H9 (cell line): ENCODE measurements at regions not wholly inside any gene's neighbourhood (a gene's known extent, or its start where the extent isn't known, plus 50 kb on each side); places are given as distances from the start of the nearest gene placed in this dataset.
"Not testable (repeated sequence)": the region's sequence is repeated elsewhere in the genome, so short reads cannot be mapped to it uniquely, and the experiment has no call there.

ENCODE experiments used
- DNase-seq: peaks from one replicate; pipeline ENCODE4 v3.0.0-alpha.2; 2017
- H2AFZ ChIP-seq: one replicate; pipeline ENCODE4 v1.6.1; 2013; ENCODE audit warnings: mild to moderate bottlenecking, low read length, control low read depth, moderate library complexity
- H2AK5ac ChIP-seq: 2 replicates; pipeline ENCODE4 v1.6.1; 2013; ENCODE audit warnings: low read length, control low read depth, mixed read lengths; ENCODE audit not compliant: insufficient read length
- H2BK120ac ChIP-seq: one replicate; pipeline ENCODE4 v1.6.1; 2013; ENCODE audit warnings: low read depth, mild to moderate bottlenecking, low read length, control low read depth, inconsistent platforms; ENCODE audit not compliant: poor library complexity, severe bottlenecking
- H2BK12ac ChIP-seq: 2 replicates; pipeline ENCODE4 v1.6.1; 2013; ENCODE audit warnings: low read length, control low read depth, mixed read lengths, low read depth; ENCODE audit not compliant: insufficient read length
- H2BK15ac ChIP-seq: 2 replicates; pipeline ENCODE4 v1.6.1; 2013; ENCODE audit warnings: low read depth, low read length, control low read depth
- H2BK20ac ChIP-seq: one replicate; pipeline ENCODE4 v1.6.1; 2013; ENCODE audit warnings: low read depth, mild to moderate bottlenecking, low read length, control low read depth, inconsistent platforms; ENCODE audit not compliant: poor library complexity, severe bottlenecking
- H2BK5ac ChIP-seq: 2 replicates; pipeline ENCODE4 v1.6.1; 2013; ENCODE audit warnings: low read length, control low read depth, mixed read lengths; ENCODE audit not compliant: insufficient read length
- H3K14ac ChIP-seq: 2 replicates; pipeline ENCODE4 v1.6.1; 2013; ENCODE audit warnings: low read length, control low read depth; ENCODE audit not compliant: insufficient read depth
- H3K18ac ChIP-seq: 2 replicates; pipeline ENCODE4 v1.6.1; 2013; ENCODE audit warnings: low read depth, mild to moderate bottlenecking, mixed read lengths, low read length, control low read depth; ENCODE audit not compliant: insufficient read length
- H3K23ac ChIP-seq: 2 replicates; pipeline ENCODE4 v1.6.1; 2013; ENCODE audit warnings: low read length, control low read depth, mixed read lengths, low read depth; ENCODE audit not compliant: insufficient read length
- H3K23me2 ChIP-seq: 2 replicates; pipeline ENCODE4 v1.6.1; 2013; ENCODE audit warnings: low read depth, mild to moderate bottlenecking, mixed read lengths, low read length, control low read depth; ENCODE audit not compliant: insufficient read length, poor library complexity, severe bottlenecking
- H3K27ac ChIP-seq: 2 replicates; pipeline ENCODE4 v1.5.1; 2013; ENCODE audit warnings: low read length, control low read depth, mixed read lengths, low read depth; ENCODE audit not compliant: insufficient read length
- H3K27me3 ChIP-seq: 2 replicates; pipeline ENCODE4 v1.6.1; 2013; ENCODE audit warnings: low read length, control low read depth, inconsistent platforms; ENCODE audit not compliant: insufficient read depth
- H3K4ac ChIP-seq: 2 replicates; pipeline ENCODE4 v1.6.1; 2013; ENCODE audit warnings: low read depth, mild to moderate bottlenecking, control low read depth, inconsistent platforms, low read length, moderate library complexity
- H3K4me1 ChIP-seq: 2 replicates; pipeline ENCODE4 v1.6.1; 2013; ENCODE audit warnings: low read length, control low read depth, inconsistent platforms; ENCODE audit not compliant: insufficient read depth
- H3K4me2 ChIP-seq: 2 replicates; pipeline ENCODE4 v1.6.1; 2013; ENCODE audit warnings: low read length, control low read depth, mixed read lengths; ENCODE audit not compliant: insufficient read length, insufficient read depth
- H3K56ac ChIP-seq: 2 replicates; pipeline ENCODE4 v1.6.1; 2013; ENCODE audit warnings: low read depth, mild to moderate bottlenecking, mixed read lengths, low read length, control low read depth; ENCODE audit not compliant: insufficient read length
- H3K79me1 ChIP-seq: 2 replicates; pipeline ENCODE4 v1.6.1; 2013; ENCODE audit warnings: low read depth, mild to moderate bottlenecking, moderate library complexity, low read length, control low read depth, inconsistent platforms; ENCODE audit not compliant: insufficient read depth, poor library complexity, severe bottlenecking
- H3K79me2 ChIP-seq: 2 replicates; pipeline ENCODE4 v1.6.1; 2013; ENCODE audit warnings: low read length, control low read depth, inconsistent platforms; ENCODE audit not compliant: insufficient read depth
- H3K9ac ChIP-seq: 2 replicates; pipeline ENCODE4 v1.6.1; 2013; ENCODE audit warnings: low read length, control low read depth, mixed read lengths; ENCODE audit not compliant: insufficient read length; ENCODE audit errors: extremely low read depth
- H3K9me3 ChIP-seq: one replicate; pipeline ENCODE4 v1.6.1; 2013; ENCODE audit warnings: low read depth, low read length, inconsistent platforms; ENCODE audit not compliant: control insufficient read depth
- H3T11ph ChIP-seq: one replicate; pipeline ENCODE4 v1.6.1; 2013; ENCODE audit warnings: mild to moderate bottlenecking, low read length, control low read depth, inconsistent platforms
- H4K20me1 ChIP-seq: one replicate; pipeline ENCODE4 v1.6.1; 2013; ENCODE audit not compliant: control insufficient read depth, insufficient read length, insufficient read depth
- H4K5ac ChIP-seq: 2 replicates; pipeline ENCODE4 v1.6.1; 2013; ENCODE audit warnings: low read depth, mild to moderate bottlenecking, mixed read lengths, low read length, control low read depth; ENCODE audit not compliant: insufficient read length
- H4K8ac ChIP-seq: replicated peaks from 2 replicates; pipeline ENCODE4 v1.6.1; 2013; ENCODE audit warnings: low read length, control low read depth, mixed read lengths, low read depth; ENCODE audit not compliant: insufficient read length
- H4K91ac ChIP-seq: 2 replicates; pipeline ENCODE4 v1.6.1; 2013; ENCODE audit warnings: low read depth, mild to moderate bottlenecking, moderate library complexity, mixed read lengths, low read length, control low read depth; ENCODE audit not compliant: insufficient read length
- H3K27ac Mint-ChIP-seq, 3 experiments: 2 replicates in 2 of 3; 3 replicates in 1 of 3; pipeline ENCODE4 v1.8.0; 2020 to 2021; ENCODE audit warnings: mixed read lengths in 3 of 3, mild to moderate bottlenecking in 1 of 3, moderate library complexity in 1 of 3
- H3K27me3 Mint-ChIP-seq: 2 replicates; pipeline ENCODE4 v1.8.0; 2021; ENCODE audit warnings: low read depth, mild to moderate bottlenecking, moderate library complexity, mixed read lengths
- H3K36me3 Mint-ChIP-seq, 3 experiments: 2 replicates in 2 of 3; 3 replicates in 1 of 3; pipeline ENCODE4 v1.8.0; 2020 to 2021; ENCODE audit warnings: low read depth in 3 of 3, mixed read lengths in 3 of 3; ENCODE audit not compliant: insufficient read depth in 1 of 3
- H3K4me1 Mint-ChIP-seq, 2 experiments: 2 replicates each; pipeline ENCODE4 v1.8.0; 2020; ENCODE audit warnings: mixed read lengths in 2 of 2
- H3K4me3 Mint-ChIP-seq, 2 experiments: 2 replicates in 1 of 2; 3 replicates in 1 of 2; pipeline ENCODE4 v1.8.0; 2020 to 2021; ENCODE audit warnings: mild to moderate bottlenecking in 2 of 2, mixed read lengths in 2 of 2, moderate library complexity in 1 of 2
- H3K9me3 Mint-ChIP-seq, 2 experiments: 2 replicates in 1 of 2; 3 replicates in 1 of 2; pipeline ENCODE4 v1.8.0; 2020; ENCODE audit warnings: mild to moderate bottlenecking in 2 of 2, mixed read lengths in 2 of 2, moderate library complexity in 1 of 2
- WGBS: extraction: QIAGEN DNeasy Blood & Tissue Kit; methylation state at CpG from one replicate; pipeline ENCODE4 v1.1.7; 2013; ENCODE audit warnings: missing lambda C conversion rate, low lambda C conversion rate, mixed read lengths; ENCODE audit not compliant: insufficient read length; ENCODE audit errors: extremely low coverage; 5-methylcytosine and 5-hydroxymethylcytosine counted together
- TF ChIP-seq, protein P1 (sequence below): fragments of 200-600 bp; sonication (generic); conservative IDR thresholded peaks from 3 replicates; pipeline ENCODE4 v1.8.0; 2021; ENCODE audit warnings: antibody characterized with exemption, mild to moderate bottlenecking

DNA sequence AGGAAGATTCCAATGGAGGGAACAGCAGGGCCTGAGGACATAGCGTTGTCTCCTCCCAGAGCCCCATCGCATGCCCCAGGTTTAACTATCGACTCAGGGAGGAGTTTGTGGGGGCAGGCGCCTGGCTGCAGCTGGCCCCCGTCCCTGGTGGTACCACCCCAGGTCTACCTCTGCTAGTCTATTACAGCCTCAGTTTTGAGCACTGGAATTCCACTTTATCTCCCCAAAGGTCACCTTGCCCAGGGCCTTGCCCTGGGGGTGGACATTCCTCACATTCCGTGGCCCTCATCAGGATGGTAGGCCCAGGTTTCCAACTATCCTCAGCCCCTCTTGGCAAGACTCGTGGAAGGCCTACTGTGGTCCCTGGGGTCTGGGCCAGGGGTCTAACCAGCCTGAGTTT is 65.4 kb upstream of the SSBP3 start:
- Histone ChIP-seq H4K5ac (no peak overlapping the region), H3K27ac (no peak overlapping the region), H3T11ph (no peak overlapping the region), H3K23me2 (peaks cover 12% of the 10 kb centered on the region), H2BK20ac (no peak overlapping the region), H3K56ac (no peak overlapping the region), H3K79me2 (no peaks in the 10 kb centered on the region), H2BK5ac (no peak overlapping the region), H2BK120ac (no peak overlapping the region), H2AK5ac (no peak overlapping the region), H2BK12ac (no peak overlapping the region), H2AFZ (no peak overlapping the region), H3K4me2 (no peak overlapping the region), H2BK15ac (no peak overlapping the region), H3K18ac (no peak overlapping the region), H3K79me1 (no peaks in the 10 kb centered on the region), H3K9ac (no peak overlapping the region), H4K8ac (no peak overlapping the region), H3K23ac (no peak overlapping the region), H3K4ac (no peak overlapping the region), H3K4me1 (peaks cover 1% of the 10 kb centered on the region; the same call in 1 of the 2 replicates), H3K14ac (no peak overlapping the region), H3K27me3 (peaks cover 3% of the 10 kb centered on the region; the same call in 1 of the 2 replicates), H4K20me1 (no peaks in the 10 kb centered on the region), H3K9me3 (no peaks in the 10 kb centered on the region), H4K91ac (no peak overlapping the region)
- no peak for DNase-seq
- no CpG with 5 or more reads among the region's 7 CpGs for WGBS
- H3K27ac Mint-ChIP-seq, result 0 out of 7 replicates have a peak overlapping the region, but pooled peaks of 1 of the 3 experiments have one; percentile 19
- peaks cover 0 to 5% (median 0%) of the 10 kb centered on the region in 3 experiments; a peak in 1 of 7 replicates for H3K36me3 Mint-ChIP-seq
- H3K27me3 Mint-ChIP-seq, result peaks cover 33% of the 10 kb centered on the region
- H3K4me1 Mint-ChIP-seq, result peaks cover 53% of the 10 kb centered on the region in 2 experiments
- peaks cover 4% of the 10 kb centered on the region in 2 experiments; a peak in 1 of 5 replicates for H3K9me3 Mint-ChIP-seq
- TF ChIP-seq, protein P1, sequence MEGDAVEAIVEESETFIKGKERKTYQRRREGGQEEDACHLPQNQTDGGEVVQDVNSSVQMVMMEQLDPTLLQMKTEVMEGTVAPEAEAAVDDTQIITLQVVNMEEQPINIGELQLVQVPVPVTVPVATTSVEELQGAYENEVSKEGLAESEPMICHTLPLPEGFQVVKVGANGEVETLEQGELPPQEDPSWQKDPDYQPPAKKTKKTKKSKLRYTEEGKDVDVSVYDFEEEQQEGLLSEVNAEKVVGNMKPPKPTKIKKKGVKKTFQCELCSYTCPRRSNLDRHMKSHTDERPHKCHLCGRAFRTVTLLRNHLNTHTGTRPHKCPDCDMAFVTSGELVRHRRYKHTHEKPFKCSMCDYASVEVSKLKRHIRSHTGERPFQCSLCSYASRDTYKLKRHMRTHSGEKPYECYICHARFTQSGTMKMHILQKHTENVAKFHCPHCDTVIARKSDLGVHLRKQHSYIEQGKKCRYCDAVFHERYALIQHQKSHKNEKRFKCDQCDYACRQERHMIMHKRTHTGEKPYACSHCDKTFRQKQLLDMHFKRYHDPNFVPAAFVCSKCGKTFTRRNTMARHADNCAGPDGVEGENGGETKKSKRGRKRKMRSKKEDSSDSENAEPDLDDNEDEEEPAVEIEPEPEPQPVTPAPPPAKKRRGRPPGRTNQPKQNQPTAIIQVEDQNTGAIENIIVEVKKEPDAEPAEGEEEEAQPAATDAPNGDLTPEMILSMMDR, result no peak
- no peak overlapping the region for H3K4me3 Mint-ChIP-seq

DNA sequence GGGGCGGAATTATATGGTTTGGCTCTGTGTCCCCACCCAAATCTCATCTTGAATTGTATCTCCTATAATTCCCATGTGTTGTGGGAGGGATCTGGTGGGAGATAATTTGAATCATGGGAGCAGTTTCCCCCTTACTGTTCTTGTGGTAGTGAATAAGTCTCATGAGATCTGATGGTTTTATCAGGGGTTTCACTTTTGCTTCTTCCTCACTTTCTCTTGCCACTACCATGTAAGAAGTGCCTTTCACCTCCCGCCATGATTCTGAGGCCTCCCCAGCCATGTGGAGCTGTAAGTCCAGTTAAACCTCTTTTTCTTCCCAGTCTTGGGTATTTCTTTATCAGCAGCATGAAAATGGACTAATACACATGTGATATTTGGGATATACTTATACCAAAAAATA is 63.2 kb upstream of the SSBP3 start:
- not testable (repeated sequence) for H3K18ac ChIP-seq, H3K23ac ChIP-seq, H3K27ac ChIP-seq, H2AK5ac ChIP-seq, H3K27ac Mint-ChIP-seq, H3K27me3 ChIP-seq, H3K36me3 Mint-ChIP-seq, H2BK20ac ChIP-seq, H4K20me1 ChIP-seq, H3K4me2 ChIP-seq, H3K4me3 Mint-ChIP-seq, H3K9me3 Mint-ChIP-seq, H3K56ac ChIP-seq, H3T11ph ChIP-seq, H3K79me2 ChIP-seq, H3K23me2 ChIP-seq, H3K79me1 ChIP-seq, H2BK5ac ChIP-seq, H4K8ac ChIP-seq, H4K91ac ChIP-seq, H4K5ac ChIP-seq, H2BK12ac ChIP-seq, H2AFZ ChIP-seq, H3K4me1 ChIP-seq, H3K9ac ChIP-seq, H3K4ac ChIP-seq, H3K14ac ChIP-seq, H2BK15ac ChIP-seq, H2BK120ac ChIP-seq, H3K9me3 ChIP-seq, DNase-seq
- H3K4me1 Mint-ChIP-seq, result peaks cover 50 to 52% of the 10 kb centered on the region in 2 experiments
- peaks cover 29% of the 10 kb centered on the region for H3K27me3 Mint-ChIP-seq
- WGBS, result no CpG with 5 or more reads among the region's 2 CpGs
